HEK293 (cell line): ENCODE measurements at regions not wholly inside any gene's neighbourhood (a gene's known extent, or its start where the extent isn't known, plus 50 kb on each side); places are given as distances from the start of the nearest gene placed in this dataset.

Source experiments
- CTCF ChIA-PET: fragments of 350-600 bp; formaldehyde crosslinking; extraction: SDS; loops from one replicate; lab custom pipeline; 2021; ENCODE audit warnings: antibody characterized with exemption; lab: Yijun Ruan, JAX
- POLR2A ChIA-PET: fragments of 300-600 bp; formaldehyde crosslinking; extraction: SDS; loops from one replicate; lab custom pipeline; 2020; ENCODE audit warnings: antibody characterized with exemption, inconsistent platforms; lab: Yijun Ruan, JAX
- H3K27ac ChIP-seq: fragments of 200-500 bp; sonication (Bioruptor generic); 2 replicates; pipeline ENCODE4 v1.5.1; 2014; ENCODE audit warnings: low read depth, low read length, control low read depth, inconsistent platforms; ENCODE audit errors: extremely low read depth
- H3K36me3 ChIP-seq, 2 experiments: fragments of 200-500 bp in 1 of 2; sonication (Bioruptor generic) in 1 of 2; 1 replicate in 1 of 2; 2 replicates in 1 of 2; pipeline ENCODE4 v1.5.1; 2014 to 2017; ENCODE audit warnings: inconsistent platforms in 2 of 2, low read length in 2 of 2; ENCODE audit not compliant: control insufficient read depth in 2 of 2, insufficient read depth in 1 of 2
- H3K4me1 ChIP-seq: fragments of 200-500 bp; sonication (Bioruptor generic); 2 replicates; pipeline ENCODE4 v1.5.1; 2014; ENCODE audit warnings: mild to moderate bottlenecking, low read length, inconsistent platforms; ENCODE audit not compliant: control insufficient read depth, insufficient read depth
- H3K4me3 ChIP-seq: 2 replicates; pipeline ENCODE4 v1.5.1; 2011; ENCODE audit warnings: low read depth, mild to moderate bottlenecking, control low read depth, low read length, moderate library complexity
- H3K9me3 ChIP-seq: fragments of 200-500 bp; sonication (Bioruptor generic); 2 replicates; pipeline ENCODE4 v1.5.1; 2014; ENCODE audit warnings: low read depth, low read length, inconsistent platforms; ENCODE audit not compliant: control insufficient read depth, insufficient read depth
- GFI1B ChIP-seq: fragments of 450-650 bp; formaldehyde crosslinking; IDR thresholded peaks from 2 replicates; pipeline ENCODE4 v1.5.1; 2016; ENCODE audit warnings: missing biosample characterization, missing genetic modification characterization
- KLF1 ChIP-seq: fragments of 450-650 bp; formaldehyde crosslinking; IDR thresholded peaks from 2 replicates; pipeline ENCODE4 v1.5.1; 2016; ENCODE audit warnings: missing biosample characterization, missing genetic modification characterization
- MEIS1 ChIP-seq: sonication (generic); formaldehyde crosslinking; IDR thresholded peaks from 2 replicates; pipeline ENCODE4 v1.8.1; 2022; ENCODE audit warnings: missing genetic modification reagents, mild to moderate bottlenecking, borderline replicate concordance
- MZF1 ChIP-seq: fragments of 450-650 bp; formaldehyde crosslinking; IDR thresholded peaks from 2 replicates; pipeline ENCODE4 v1.5.1; 2017; ENCODE audit warnings: missing biosample characterization, missing genetic modification characterization, borderline replicate concordance
- PATZ1 ChIP-seq: fragments of 450-650 bp; formaldehyde crosslinking; IDR thresholded peaks from 2 replicates; pipeline ENCODE4 v1.5.1; 2016; ENCODE audit warnings: missing biosample characterization, missing genetic modification characterization
- REST ChIP-seq: fragments of 450-650 bp; formaldehyde crosslinking; IDR thresholded peaks from 2 replicates; pipeline ENCODE4 v1.5.1; 2016; ENCODE audit warnings: missing biosample characterization, missing genetic modification characterization
- TSHZ1 ChIP-seq: fragments of 450-650 bp; formaldehyde crosslinking; IDR thresholded peaks from 2 replicates; pipeline ENCODE4 v1.5.1; 2016; ENCODE audit warnings: missing biosample characterization, missing genetic modification characterization, borderline replicate concordance
- YY1 ChIP-seq: fragments of 450-650 bp; formaldehyde crosslinking; IDR thresholded peaks from 2 replicates; pipeline ENCODE4 v1.5.1; 2018; ENCODE audit warnings: missing biosample characterization, missing genetic modification characterization
- ZBTB10 ChIP-seq: fragments of 450-650 bp; formaldehyde crosslinking; IDR thresholded peaks from 2 replicates; pipeline ENCODE4 v1.5.1; 2016; ENCODE audit warnings: missing biosample characterization, missing genetic modification characterization
- ZBTB44 ChIP-seq: fragments of 450-650 bp; IDR thresholded peaks from 2 replicates; pipeline ENCODE4 v1.5.1; 2018; ENCODE audit warnings: missing biosample characterization, mild to moderate bottlenecking, missing genetic modification characterization
- ZNF175 ChIP-seq: fragments of 450-650 bp; formaldehyde crosslinking; IDR thresholded peaks from 2 replicates; pipeline ENCODE4 v1.5.1; 2016; ENCODE audit warnings: missing biosample characterization, missing genetic modification characterization
- ZNF2 ChIP-seq: fragments of 450-650 bp; formaldehyde crosslinking; IDR thresholded peaks from 2 replicates; pipeline ENCODE4 v1.5.1; 2016; ENCODE audit warnings: missing biosample characterization, missing genetic modification characterization
- ZNF510 ChIP-seq: fragments of 450-650 bp; formaldehyde crosslinking; IDR thresholded peaks from 2 replicates; pipeline ENCODE4 v1.5.1; 2018; ENCODE audit warnings: mild to moderate bottlenecking, missing genetic modification characterization, missing biosample characterization; ENCODE audit not compliant: insufficient replicate concordance
- ZNF558 ChIP-seq: fragments of 450-650 bp; formaldehyde crosslinking; IDR thresholded peaks from 2 replicates; pipeline ENCODE4 v1.5.1; 2016; ENCODE audit warnings: missing biosample characterization, missing genetic modification characterization
- ZNF600 ChIP-seq: fragments of 450-650 bp; formaldehyde crosslinking; IDR thresholded peaks from 2 replicates; pipeline ENCODE4 v1.5.1; 2016; ENCODE audit warnings: missing biosample characterization, missing genetic modification characterization
- ZNF624 ChIP-seq: fragments of 450-650 bp; formaldehyde crosslinking; IDR thresholded peaks from 2 replicates; pipeline ENCODE4 v1.5.1; 2017; ENCODE audit warnings: missing biosample characterization, missing genetic modification characterization
- ZNF629 ChIP-seq: fragments of 450-650 bp; formaldehyde crosslinking; IDR thresholded peaks from 2 replicates; pipeline ENCODE4 v1.5.1; 2017; ENCODE audit warnings: missing biosample characterization, missing genetic modification characterization
- ZNF747 ChIP-seq: fragments of 450-650 bp; formaldehyde crosslinking; IDR thresholded peaks from 2 replicates; pipeline ENCODE4 v1.5.1; 2016; ENCODE audit warnings: missing biosample characterization, missing genetic modification characterization
- ZNF791 ChIP-seq: fragments of 450-650 bp; formaldehyde crosslinking; IDR thresholded peaks from 2 replicates; pipeline ENCODE4 v1.5.1; 2016; ENCODE audit warnings: missing biosample characterization, missing genetic modification characterization
- ZSCAN18 ChIP-seq: fragments of 450-650 bp; formaldehyde crosslinking; IDR thresholded peaks from 2 replicates; pipeline ENCODE4 v1.5.1; 2016; ENCODE audit warnings: missing biosample characterization, missing genetic modification characterization

GRCh38 chr5:147112899-147113298 lies 121.9 kb upstream of the STK32A start:
- H3K36me3 ChIP-seq: no peaks in the 10 kb centered on the region
- no peaks in the 10 kb centered on the region for H3K9me3 ChIP-seq
- H3K4me1 ChIP-seq: no peaks in the 10 kb centered on the region
- no peak overlapping the region for H3K4me3 ChIP-seq
- no peak for TF ChIP-seq ZNF510
- TF ChIP-seq MZF1: no peak
- H3K27ac ChIP-seq: no peak overlapping the region
- POLR2A ChIA-PET: no interaction called here
- CTCF ChIA-PET: no interaction called here

- ChIA-PET POLR2A (no interaction called here), CTCF (interaction anchor here (0.6 to 1.0 kb wide), 2 partner anchors 15 to 138 kb away, joined by 3 read pairs; no protein-coding TSS in a partner anchor)
- Histone ChIP-seq H3K4me1 (no peaks in the 10 kb centered on the region), H3K27ac (no peak overlapping the region), H3K4me3 (no peak overlapping the region), H3K9me3 (no peaks in the 10 kb centered on the region), H3K36me3 (no peaks in the 10 kb centered on the region)
- TF ChIP-seq TSHZ1 (tag by site-specific recombination) (no peak), MEIS1 (CRISPR knock-in tag) (no peak), ZBTB10 (no peak), ZSCAN18 (tag by site-specific recombination) (no peak), ZNF791 (tag by site-specific recombination) (no peak), ZNF600 (no peak), ZNF558 (tag by site-specific recombination) (no peak), YY1 (no peak), ZNF747 (no peak), ZNF624 (tag by site-specific recombination) (no peak), PATZ1 (tag by site-specific recombination) (no peak), KLF1 (tag by site-specific recombination) (no peak), REST (tag by site-specific recombination) (no peak), ZBTB44 (tag by site-specific recombination) (no peak), ZNF2 (tag by site-specific recombination) (no peak), ZNF629 (tag by site-specific recombination) (no peak), GFI1B (no peak), ZNF175 (tag by site-specific recombination) (no peak)
Measured at GRCh38 chr5:147113967-147114366, 120.9 kb upstream of the STK32A start.
